HG03354 (cell line): ENCODE measurements at regions not wholly inside any gene's neighbourhood (a gene's known extent, or its start where the extent isn't known, plus 50 kb on each side); places are given as distances from the start of the nearest gene placed in this dataset.
A peak's percentile ranks its signal among the peaks of the same experiment; 100 is the strongest.

Source experiments
- ATAC-seq: cut with Tn5 transposase; IDR thresholded peaks from one replicate; pipeline ENCODE4 v1.9.1; 2021; ENCODE audit warnings: mild to moderate bottlenecking; ENCODE audit not compliant: unreplicated experiment, poor library complexity, severe bottlenecking

DNA sequence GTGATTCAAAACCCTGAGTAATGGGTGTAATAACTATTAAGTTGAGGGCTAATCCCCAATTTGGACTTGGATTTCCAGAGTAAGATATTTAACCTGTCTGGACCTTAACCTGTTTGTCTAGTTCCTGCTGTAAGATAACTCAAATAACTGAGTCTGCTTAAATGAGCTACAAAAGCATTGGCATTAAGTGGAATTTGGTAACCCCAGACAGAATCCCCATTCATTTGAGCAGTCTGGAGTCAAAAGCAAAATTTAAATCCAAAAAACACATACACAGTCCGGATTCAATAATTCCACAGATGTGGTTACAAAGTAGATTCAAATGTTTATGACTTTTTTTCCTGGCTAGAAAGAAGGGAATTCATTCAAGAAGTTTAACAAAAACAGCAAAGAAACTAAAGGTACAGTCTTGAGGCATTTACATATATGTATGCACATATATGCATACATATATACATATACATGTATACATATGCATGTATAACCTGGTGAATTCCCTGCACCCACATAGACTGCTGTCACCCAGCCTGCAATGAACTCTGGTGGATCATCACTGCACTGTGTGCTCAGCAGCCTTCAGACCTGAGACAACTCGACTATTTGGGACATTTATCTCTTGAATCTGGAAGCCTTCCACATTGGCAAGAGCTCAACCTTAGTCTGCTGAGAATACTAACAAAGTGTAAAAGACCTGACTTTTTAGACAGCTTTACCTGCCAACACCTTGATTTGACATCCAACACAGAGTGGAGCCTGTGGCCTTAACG is 205.4 kb downstream of the LURAP1L start:
- ATAC-seq, result no peak

DNA sequence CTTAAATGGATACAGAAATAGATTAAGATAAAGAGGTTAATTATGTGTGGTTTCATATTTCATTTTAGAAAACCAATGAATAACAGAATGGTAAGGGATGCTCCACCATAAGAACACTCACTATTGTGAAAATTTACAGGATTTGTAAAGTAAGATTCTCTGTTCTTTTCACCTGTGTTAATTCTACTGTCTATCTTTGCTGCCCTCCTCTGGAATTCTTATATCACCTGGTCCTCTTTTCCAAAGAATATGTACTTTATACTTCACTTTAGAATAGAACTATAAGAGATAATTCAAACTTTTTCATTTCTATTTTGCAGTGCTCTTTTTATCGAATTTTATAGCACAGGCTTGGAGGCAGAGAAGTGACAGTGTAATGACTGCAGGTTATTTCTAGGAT is 213.4 kb downstream of the LURAP1L start:
- ATAC-seq, result no peak

DNA sequence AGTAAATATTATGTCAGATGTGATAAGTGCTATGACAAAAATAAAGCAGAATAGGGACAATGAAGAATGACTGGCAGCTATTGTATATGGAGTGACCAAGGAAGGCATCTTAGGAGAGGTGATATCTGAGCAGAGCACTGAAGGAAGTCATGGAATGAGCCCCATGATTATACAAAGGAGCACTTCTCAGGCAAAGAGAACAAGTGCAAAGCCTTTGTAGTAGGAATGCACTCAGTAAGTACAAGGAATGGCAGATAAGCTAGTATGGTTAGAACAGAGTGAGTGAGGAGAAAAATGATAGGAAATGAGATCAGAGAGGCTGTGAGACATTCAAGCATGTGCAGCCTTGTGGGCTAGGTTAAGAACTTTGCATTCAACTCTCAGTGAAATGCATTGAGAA is 214.8 kb downstream of the LURAP1L start:
- no peak for ATAC-seq

DNA sequence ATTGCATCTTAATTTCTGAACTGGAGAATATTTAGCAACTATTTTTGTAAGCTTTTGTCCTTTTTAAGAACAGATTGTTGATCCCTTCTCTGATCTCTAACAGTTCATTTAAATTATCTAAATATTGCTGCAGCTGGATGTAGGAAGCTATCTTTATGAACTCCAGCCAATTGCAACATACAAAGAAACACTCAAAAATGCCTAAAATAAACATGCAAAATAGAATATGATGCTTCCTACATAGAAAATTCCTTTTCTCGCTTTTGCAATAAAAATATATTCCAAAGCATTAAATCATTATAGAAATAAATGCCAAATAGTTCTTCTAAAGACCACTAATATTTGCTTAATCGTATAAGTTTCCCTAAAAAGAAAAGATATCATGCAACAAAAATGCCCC is 218.6 kb downstream of the LURAP1L start:
- no peak for ATAC-seq

DNA sequence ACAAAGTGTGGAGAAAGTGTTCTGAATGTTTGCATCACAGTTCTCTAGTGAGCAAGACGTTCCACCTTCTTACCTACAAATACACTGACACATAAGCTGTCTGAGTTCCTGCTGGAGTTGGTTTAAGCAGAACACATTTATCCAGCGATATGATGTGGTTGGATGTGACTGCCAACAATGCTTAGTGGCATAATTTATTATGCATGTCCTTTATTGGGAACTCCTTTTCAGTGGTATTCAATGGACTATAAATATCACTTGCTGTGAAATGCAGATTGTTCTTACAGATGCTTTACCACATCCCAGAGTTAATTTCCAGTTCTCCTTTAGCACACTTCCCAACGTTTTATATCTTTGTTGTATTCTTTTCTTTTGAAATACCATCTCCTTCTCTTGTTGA is 222.2 kb downstream of the LURAP1L start:
- no peak for ATAC-seq

DNA sequence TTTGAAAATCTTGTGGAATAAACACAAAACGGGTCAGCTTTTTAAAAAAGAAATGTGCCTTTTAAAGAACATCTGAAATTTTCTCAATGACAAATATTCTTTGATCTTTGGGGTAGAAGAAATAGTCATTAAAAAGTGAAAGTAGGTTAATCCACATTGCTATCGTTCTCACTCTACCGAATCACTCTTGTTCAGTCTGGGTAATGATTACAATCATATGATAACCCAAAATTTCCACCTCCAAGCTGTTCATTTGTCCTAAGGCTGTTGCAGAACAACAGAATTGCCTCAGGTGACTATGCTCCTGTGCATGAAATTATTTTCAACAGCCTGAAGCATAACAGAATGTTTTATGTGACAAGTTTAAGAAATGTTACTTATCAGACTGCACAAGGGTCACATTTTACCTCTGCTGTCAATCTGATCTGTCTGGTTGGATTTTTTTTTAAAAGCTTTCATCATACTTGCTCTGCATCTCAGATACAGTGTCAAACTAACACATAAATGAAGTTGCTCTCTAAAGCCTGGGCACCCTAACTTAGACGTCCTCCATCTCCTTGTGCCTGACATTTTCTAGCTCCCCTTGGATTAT is 227.3 kb downstream of the LURAP1L start:
- no peak for ATAC-seq

DNA sequence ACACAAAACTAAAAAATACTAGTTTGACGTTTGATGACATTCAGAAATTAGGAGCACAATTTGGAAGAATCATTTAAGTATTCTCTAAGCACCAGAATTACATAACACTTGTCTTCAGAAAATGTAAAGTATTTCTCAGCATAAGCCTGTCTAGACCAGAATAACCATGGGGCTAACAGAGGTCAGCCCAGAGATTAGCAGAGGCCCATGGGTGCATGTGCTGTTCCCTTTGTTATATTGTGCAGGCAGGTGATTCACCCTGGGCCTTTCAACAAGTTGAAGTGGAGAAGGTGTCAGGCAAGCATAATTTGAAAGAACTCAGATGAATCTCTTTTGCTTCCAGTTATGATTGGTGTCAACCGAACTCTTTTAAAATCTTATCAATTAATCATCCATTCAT is 227.9 kb downstream of the LURAP1L start:
- no peak for ATAC-seq

DNA sequence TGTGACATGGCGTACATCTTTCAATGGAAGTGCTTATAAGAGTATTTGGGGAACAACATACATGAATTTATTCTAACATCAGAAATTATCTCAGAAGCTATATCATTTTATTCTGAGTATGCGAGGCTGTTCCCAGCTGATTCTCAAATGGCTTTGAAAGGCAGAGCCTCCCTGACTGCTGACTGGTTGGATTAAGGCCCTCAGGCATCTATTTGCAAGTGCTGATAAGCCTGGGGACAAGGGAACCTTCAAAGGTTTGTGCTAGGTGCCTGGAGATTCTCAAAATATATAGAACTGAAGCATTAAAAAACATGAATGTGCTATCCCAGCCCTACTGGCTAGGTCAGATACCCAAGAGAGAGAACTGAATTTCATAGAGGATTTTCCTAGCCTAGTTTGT is 235.1 kb downstream of the LURAP1L start:
- no peak for ATAC-seq

DNA sequence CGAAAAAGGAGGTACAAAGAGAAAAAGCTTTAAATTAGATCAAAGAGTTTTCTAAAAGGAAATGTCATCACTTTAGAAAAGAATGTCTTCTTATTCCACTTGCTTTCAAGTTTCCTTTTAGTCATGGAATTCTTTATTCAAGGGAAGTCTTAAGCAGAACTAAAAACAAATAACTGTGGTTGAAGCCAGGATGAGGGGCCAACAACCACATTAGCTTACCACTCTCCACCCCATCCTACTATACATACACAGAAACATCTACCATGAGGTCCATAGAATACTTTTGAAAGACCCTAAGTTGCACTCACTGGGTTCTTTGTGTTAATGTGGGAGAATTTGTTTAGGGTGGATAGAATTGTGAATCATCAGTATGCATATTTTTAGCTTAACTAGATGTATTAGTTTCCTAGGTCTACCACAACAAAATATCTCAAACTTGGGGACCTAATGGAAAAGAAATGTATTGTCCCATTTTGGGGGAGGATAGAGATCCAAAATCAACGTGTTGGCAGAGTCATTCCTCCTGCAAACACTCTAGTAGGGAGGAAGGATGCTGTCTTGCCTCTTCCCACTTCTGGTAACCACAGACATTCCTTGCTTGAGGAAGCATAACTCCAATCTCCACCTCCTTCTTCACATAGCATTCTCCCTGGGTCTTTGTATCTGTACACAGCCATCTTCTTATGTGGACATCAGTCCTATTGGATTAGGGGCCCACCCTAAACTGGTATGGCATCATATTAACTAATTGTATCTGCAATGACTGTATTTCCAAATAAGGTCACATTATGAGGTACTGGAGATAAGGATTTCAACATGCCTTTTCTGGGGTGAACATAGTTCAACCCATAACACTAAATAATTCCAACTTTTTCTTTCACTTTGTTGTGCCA is 239.4 kb downstream of the LURAP1L start:
- ATAC-seq, result no peak

DNA sequence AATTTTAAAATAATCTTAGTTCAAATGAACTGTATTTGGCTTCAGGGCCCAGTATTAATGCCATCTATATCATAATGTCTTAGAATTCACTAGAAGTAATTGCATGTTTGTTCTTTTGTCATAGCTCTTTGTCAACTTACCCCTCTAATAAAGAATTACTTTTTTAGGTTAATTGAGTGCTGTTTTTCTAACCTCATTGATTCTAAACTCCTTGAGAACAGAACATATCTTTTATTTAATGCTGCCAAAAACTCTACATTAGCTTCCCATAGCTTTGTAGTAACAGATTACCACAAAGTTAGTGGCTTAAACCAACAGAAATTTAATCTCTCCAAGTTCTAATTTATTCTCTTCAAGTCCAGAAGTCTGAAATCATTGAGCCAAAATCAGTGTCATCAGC is 242.4 kb downstream of the LURAP1L start:
- ATAC-seq, result no peak

DNA sequence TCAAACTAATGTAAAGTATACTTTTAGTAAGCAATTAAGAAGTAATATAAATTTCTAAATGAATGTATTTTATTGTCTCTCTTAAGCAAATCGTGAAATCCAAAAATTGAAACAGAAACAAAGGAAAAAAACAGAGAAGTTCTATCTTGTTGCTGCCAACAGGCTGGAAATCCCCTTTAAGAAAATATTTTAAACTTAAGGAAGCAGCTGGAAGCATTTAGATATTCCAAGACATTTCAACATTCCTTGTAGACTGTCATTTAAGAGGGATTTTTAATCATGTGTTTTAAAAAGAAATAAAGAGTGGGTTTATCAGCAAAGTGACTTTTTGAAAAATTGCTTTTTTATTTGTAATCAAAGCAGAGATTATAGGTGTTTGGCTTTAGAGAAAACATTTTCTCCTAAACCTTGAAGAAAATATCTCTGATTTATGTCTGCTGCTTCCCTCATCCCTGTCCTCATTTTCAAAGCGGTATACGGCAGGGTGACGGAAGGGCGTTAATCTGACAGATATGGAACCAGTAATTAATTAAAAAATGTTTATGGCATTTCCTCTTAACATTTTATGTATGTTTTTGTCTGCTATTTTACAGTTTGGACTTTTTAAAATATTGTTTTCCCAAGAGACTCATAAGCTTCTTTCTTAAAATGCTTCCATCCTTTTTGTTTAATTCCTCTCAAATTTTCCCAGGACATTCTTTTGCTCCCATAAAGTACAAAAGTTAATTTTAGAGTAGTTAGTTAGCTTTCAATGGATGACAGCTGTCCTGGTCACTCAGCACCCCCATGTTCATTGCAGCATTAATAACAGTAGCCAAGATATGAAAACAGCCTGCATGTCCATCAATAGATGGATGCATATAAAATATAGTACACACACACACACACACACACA is 245.6 kb downstream of the LURAP1L start:
- ATAC-seq, result no peak

DNA sequence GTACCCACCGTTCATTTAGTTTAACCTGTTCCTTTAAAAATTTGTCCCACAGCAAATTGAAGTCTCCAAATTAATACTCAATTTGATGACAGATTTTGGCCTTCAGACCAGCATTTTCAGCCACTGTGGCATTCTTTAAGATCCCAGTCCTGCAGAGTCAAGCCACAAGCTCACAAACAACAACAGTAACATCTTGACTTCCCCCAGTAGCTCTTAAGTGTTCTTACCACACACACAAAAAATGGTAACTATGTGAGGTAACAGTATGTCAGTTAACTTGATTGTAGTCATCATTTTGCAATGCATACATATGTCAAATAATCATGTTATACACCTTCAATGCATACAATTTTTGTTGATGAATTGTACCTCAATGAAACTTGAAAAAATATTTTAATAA is 247.9 kb downstream of the LURAP1L start:
- no peak for ATAC-seq

DNA sequence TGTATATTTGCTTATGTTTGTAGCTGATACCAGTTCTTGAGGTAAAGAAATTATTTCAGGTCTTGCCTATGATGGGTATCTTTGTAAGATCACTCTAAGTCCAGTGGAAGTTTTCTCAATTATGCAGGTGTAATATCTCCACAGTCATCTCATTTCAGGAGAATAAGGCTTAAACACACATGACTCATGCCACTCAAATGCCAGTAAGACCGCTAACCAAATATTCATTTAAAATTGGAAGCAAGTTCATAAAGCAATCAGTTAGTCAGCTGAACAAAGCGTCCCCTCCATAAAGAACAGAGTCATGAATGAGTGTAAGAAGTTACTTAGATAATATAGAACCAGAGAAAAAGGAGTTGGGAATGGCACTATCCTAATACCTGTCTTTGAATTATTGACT is 248.7 kb downstream of the LURAP1L start:
- no peak for ATAC-seq

DNA sequence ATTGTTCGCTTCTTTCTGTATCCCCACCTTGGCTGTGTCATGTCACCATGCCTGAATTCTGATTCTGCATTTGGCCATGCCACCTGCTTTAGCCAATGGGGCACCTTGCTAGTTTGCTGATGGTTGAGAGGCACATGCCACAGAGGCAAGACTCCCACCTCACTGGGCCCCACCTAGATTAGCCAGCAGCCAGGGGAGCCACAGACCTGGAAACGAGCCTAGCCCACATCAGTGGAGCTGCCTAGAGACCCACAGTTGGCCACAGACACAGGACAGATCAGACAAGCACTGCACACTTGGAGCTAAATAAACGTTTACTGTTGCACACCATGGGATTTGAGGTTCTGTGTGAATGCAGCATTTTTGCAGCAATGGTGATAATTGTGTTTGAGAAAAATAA is 252.1 kb downstream of the LURAP1L start:
- ATAC-seq, result no peak

DNA sequence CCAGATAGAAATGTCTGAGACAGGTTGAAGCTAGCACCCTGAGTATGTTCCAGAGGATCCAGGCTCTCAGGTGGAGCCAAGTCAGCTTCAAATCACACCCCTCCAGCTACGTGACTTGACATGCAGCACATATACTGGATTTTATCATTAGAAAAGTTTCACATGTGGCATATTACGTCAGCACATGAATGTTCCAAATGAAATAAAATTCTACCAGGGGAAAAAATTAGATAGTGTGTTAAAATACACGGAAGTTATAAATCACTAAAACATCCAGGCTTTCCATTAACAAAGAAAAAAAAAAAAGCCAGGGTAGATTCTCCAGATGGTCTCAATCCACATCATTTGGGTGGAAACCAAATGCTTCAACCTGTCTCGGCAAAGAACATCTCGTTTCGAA is 251.6 kb downstream of the MPDZ start:
- ATAC-seq, result no peak

DNA sequence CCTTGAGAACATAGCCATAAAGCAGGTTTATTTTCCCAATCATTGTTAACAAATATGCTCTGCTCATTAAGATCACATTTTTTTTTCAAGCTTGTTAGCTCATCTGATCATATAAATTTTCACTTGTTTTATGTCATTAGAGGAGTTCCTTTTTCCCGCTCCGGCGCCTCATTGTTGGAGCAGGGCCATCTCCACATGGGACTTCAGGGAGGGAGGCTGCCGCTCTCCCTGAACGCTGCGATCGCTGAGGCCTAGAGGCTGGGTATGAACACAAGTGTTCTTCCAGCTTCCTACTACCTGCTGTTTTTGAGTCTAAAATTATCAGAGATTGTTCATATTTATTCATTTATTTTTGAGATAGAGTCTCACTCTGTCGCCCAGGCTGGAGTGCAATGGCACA is 246.9 kb downstream of the MPDZ start:
- no peak for ATAC-seq

DNA sequence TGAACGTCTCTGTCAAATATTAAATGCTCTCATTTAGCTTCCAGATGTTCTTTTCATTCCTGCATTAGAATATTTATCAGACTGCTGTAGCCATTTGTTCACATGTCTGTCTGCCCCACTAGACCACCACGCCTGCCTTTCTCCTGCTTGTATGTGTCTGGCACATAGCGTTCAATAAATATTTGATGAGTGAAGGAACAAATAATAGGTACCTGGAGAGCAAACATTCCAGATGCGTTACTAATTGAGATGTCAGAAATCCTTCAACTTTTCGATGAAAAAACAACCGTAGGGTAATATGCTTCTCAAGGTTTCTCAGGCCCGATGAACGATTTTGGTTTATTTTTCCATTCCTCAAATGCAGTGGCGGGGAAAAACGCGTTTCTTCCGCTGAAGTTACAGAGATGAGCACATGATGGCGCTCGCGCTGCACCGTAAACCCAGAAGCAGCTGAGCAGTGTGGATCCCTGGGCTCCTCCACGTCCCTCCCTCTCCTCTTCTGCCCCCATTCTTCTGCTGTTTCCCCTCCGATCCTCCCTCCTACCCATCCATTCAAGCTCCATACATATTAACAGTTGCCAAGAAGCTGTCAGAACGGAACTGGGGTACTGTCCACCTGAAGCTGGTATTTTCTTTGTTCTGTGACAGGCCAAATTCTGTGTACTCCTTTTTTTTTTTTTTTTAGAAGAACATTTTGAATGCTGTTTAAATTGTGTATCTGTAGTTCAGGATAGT is 245.4 kb downstream of the MPDZ start:
- peak; percentile 64 for ATAC-seq

DNA sequence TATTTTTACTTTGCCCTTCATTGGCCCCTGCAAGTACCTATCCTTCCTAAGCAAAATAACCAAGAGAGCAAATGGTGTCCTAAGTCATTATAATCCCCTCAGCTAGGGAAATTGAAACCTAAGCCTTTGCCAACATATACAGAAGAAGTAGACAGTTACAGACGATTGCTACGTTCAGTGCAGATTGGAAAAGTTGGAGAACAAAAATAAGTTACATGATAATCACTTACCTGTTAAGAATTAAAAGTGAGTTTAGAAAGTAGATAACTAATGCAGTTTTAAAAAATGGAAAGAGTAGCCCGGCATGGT is 244.8 kb downstream of the MPDZ start:
- no peak for ATAC-seq

DNA sequence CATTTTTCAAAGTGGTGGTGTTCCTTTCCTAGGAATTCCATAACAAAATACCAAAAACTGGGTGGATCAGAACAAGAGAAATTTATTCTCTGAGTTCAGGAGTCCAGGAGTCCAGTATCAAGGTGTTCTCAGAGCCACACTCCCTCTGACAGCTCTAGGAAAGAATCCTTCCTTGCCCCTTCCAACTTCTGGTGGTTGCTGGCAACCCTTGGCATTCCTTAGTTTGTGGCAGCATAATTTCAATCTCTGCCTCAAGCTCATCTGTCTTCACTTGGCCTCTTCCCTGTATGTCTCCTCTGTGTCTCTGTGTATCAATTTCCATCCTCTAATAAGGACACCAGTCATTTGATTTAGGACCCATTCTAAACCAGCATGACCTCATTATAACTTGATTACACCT is 243.7 kb downstream of the MPDZ start:
- ATAC-seq, result no peak
